Stimulated activated naive B cell treated with anti-CD40 and anti-IgM and Interleukin-4, amounts not matched to agents 10 μg/mL and 1 μg/mL and 100 μg/mL, for 72 hours (primary cell): ENCODE measurements at regions not wholly inside any gene's neighbourhood (a gene's known extent, or its start where the extent isn't known, plus 50 kb on each side); places are given as distances from the start of the nearest gene placed in this dataset.

Experiments used
- ATAC-seq, 2 donors: fragments of 150-1000 bp; cut with Tn5 transposase; replicated peaks; 2 replicates each; pipeline ENCODE4 v1.10.0; 2021; ENCODE audit warnings: moderate library complexity in 1 of 2
- DNase-seq: peaks from one replicate; pipeline ENCODE4 v3.0.0; 2021
- H3K27ac Mint-ChIP-seq: one replicate; pipeline ENCODE4 v1.8.0; 2022; ENCODE audit warnings: mild to moderate bottlenecking, mixed read lengths
- H3K27me3 Mint-ChIP-seq, 2 donors: one replicate each; pipeline ENCODE4 v1.8.0; 2022; ENCODE audit warnings: mixed read lengths in 2 of 2
- H3K36me3 Mint-ChIP-seq, 2 donors: one replicate each; pipeline ENCODE4 v1.8.0; 2022; ENCODE audit warnings: mixed read lengths in 2 of 2, mild to moderate bottlenecking in 1 of 2
- H3K4me1 Mint-ChIP-seq, 2 donors: one replicate each; pipeline ENCODE4 v1.8.0; 2022; ENCODE audit warnings: mixed read lengths in 2 of 2, mild to moderate bottlenecking in 1 of 2
- H3K4me3 Mint-ChIP-seq, 2 donors: one replicate each; pipeline ENCODE4 v1.8.0; 2022; ENCODE audit warnings: mild to moderate bottlenecking in 2 of 2, mixed read lengths in 2 of 2, moderate library complexity in 1 of 2
- H3K9me3 Mint-ChIP-seq, 2 donors: one replicate each; pipeline ENCODE4 v1.8.0; 2022; ENCODE audit warnings: mixed read lengths in 2 of 2, mild to moderate bottlenecking in 1 of 2

DNA sequence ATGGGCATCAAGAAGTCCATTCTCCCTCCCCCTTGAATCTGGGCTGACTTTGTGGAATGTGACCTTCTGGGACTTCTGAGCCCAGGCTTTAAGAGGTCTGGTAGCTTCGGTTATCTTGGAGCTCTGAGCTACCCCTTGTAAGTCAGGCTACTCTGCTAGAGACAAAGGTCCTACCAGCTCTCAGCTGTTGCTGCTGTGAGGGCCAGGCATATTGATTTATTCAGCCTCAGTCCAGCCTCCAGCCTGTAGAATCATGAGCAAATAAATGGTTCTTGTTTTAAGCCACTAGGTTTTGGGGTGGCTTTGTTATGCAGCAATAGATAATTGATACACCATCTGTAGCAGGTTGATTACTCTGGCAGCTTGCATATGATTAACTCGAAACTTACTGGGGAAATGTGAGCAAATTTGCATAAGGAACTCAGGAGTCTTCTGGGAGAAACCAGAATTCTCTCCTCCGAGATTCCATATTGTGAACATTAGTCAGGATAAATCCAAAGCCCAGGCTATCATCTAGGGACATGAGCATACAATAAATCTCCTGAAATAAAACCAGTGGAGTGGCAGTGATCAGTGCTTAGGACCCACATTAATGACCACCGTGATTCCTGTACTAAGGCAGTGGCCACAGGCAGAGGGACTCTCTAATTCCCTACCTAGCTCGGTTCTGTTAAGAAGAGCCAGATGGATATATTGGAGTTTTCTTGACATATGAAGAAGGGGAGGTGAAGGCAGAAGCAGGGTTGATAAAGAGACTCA is 336.1 kb downstream of the CDC5L start:
- Mint-ChIP-seq H3K27ac (no peak overlapping the region), H3K36me3 (no peaks in the 10 kb centered on the region), H3K27me3 (no peaks in the 10 kb centered on the region), H3K9me3 (no peaks in the 10 kb centered on the region), H3K4me3 (no peak overlapping the region), H3K4me1 (no peaks in the 10 kb centered on the region)
- ATAC-seq, result no peak
- DNase-seq, result no peak

DNA sequence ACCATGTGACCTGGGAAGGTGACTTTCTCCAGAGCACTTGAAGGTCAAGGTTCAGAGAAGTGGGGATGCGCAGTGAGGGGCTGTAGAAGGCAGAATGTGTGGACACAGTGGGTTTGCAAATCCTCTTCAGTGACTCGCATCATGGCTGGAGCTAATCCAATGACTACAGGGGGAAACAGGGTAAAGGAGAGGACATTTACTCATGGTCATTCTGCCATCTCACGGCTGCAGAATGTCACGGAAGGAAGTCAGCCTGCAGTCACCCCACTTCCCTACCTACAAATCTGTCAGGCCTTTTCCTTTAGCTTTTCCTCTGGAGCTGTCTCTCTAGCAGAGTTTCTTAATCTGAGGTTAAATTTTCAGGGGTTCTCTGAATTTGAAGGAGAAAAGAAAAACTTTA is 337.6 kb downstream of the CDC5L start:
- Mint-ChIP-seq H3K9me3 (no peaks in the 10 kb centered on the region), H3K27me3 (no peaks in the 10 kb centered on the region), H3K4me3 (no peak overlapping the region), H3K4me1 (no peaks in the 10 kb centered on the region), H3K36me3 (no peaks in the 10 kb centered on the region), H3K27ac (no peak overlapping the region)
- no peak for DNase-seq
- no peak for ATAC-seq

DNA sequence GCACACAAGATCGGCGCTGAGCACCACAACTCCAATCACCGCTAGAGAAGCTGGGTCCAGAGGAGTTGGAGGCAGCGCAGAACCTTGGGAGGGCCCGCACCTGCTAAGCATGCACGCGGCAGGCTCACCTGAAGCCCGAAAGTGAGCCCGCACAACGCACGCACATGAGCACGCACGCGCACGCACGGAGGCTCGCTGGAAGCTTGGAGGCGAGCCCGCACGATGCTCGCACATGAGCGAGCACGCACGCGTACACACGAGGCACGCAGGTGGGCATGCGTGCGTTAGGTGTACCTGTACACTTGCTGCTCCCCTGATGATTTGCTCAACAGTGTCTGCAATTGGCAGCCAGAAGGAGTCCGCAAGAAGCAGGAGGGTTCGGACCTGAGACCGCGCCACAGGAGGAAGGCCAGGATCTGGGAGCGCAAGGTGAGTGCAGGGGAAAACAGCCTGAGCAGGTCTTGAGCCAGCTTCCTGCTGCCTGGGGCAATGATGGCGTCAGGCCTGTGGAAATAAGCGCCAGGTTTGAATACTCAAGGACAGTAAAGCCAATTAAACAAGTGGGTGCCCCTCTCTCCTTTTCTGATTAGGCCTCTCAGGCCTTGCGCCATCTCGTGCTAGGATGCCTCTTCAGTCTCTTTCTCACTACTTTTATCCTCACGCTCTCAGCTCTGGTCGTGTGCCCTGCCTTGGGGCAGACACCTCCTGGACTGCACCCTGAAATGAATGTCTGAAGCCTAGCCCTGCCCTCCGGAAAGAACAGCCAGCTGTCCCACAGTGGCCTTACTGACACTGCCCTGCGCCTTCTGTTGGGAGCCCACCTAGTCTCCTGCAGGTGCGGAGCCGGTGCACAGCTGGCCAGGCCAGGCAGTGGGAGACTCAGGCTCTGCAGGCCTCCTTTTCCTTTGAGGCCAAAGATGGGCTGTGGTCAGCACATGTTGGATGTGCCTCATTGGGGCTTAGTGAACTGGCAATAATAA is 340.4 kb downstream of the CDC5L start:
- H3K4me1 Mint-ChIP-seq, result no peaks in the 10 kb centered on the region
- H3K27ac Mint-ChIP-seq, result no peak overlapping the region
- H3K4me3 Mint-ChIP-seq, result no peak overlapping the region
- DNase-seq (no peak), ATAC-seq (no peak)
- H3K27me3 Mint-ChIP-seq, result no peaks in the 10 kb centered on the region
- H3K36me3 Mint-ChIP-seq, result no peaks in the 10 kb centered on the region
- H3K9me3 Mint-ChIP-seq, result no peaks in the 10 kb centered on the region

DNA sequence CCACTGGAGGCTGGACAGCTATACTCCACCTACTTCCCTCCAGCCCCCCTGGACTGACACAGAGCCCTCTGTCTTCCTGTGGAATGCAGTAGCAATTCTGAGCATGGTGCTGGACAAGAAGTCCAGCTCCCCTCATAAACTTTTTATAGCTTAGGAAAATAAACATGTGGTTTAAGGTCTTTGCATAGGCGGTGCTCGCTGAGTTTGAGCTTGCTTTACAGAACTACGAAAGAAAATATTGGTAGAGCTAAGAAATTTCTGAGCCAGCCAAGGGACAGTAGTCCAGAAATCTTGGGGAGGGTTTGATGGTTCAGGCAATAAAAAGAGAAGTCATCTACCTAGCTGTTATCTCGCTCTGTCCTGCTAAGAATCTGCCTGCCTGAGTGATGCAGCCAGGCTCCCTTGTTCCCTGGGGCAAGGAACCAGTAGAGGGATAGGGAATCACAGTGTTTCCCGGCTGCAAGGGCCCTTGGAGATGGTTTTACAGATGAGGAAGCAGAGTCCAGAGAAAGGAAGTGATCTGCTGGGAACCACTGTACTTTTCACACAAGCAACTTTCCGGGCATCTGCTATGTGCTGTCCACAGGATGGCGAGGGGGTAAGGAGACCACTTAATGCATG is 343.4 kb downstream of the CDC5L start:
- Mint-ChIP-seq H3K4me1 (peaks cover 5 to 12% of the 10 kb centered on the region in 2 donors), H3K4me3 (no peak overlapping the region), H3K27me3 (no peaks in the 10 kb centered on the region), H3K36me3 (no peaks in the 10 kb centered on the region), H3K27ac (no peak overlapping the region), H3K9me3 (no peaks in the 10 kb centered on the region)
- no peak for ATAC-seq
- no peak for DNase-seq

DNA sequence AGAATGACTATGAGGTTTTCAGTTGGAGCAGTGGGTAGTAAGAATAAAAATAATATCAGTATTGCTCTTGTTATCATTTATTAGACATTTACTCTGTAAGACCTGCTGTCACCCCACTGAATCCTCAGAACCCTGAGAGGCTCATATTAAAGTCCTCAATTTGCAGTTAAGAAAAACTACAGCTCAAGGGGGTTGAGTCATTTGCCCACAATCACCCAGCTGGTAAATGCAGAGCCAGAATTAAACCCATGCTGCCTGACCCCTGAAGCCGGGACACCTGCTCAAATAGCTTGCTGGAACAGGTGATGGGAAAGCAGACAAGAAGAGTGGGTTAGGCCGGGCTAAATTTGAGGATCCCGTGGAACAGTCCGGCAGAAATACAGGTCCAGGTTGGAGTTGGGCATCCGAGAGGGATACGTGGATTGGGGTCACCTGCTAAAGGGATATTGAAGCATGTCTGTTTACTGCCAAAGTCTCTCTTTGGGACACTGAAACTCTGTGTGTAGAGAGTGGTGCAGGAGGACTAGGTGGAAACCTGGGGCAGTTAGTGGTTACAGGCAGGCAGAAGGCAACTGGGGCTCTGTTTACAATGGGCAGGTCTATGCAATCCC is 344.1 kb downstream of the CDC5L start:
- ATAC-seq (no peak), DNase-seq (no peak)
- H3K36me3 Mint-ChIP-seq, result no peaks in the 10 kb centered on the region
- H3K27ac Mint-ChIP-seq, result no peak overlapping the region
- H3K9me3 Mint-ChIP-seq, result no peaks in the 10 kb centered on the region
- peaks cover 8 to 14% of the 10 kb centered on the region in 2 donors for H3K4me1 Mint-ChIP-seq
- H3K27me3 Mint-ChIP-seq, result no peaks in the 10 kb centered on the region
- H3K4me3 Mint-ChIP-seq, result no peak overlapping the region

DNA sequence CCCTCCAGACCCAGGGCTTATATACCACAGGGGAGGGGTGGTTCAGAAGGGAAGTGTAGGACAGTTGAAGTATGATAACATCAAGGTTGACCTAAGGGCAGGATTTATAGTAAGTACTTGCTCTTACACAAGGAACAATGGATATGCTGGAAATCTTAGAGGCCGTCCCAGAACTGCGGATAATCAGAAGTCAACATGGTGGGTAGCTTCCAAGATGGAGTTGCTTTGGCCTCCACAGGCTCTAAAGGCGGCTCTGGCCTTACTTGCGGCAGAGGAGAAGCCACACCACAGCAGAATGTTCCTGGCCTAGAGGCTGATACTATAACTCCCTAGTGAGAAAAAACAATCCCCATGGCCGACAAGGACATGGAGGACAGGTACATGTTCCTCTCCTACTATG is 344.7 kb downstream of the CDC5L start:
- Mint-ChIP-seq H3K36me3 (no peaks in the 10 kb centered on the region), H3K4me1 (peaks cover 8 to 14% of the 10 kb centered on the region in 2 donors), H3K4me3 (no peak overlapping the region), H3K27me3 (no peaks in the 10 kb centered on the region), H3K27ac (no peak overlapping the region), H3K9me3 (no peaks in the 10 kb centered on the region)
- ATAC-seq, result no peak
- DNase-seq, result no peak

DNA sequence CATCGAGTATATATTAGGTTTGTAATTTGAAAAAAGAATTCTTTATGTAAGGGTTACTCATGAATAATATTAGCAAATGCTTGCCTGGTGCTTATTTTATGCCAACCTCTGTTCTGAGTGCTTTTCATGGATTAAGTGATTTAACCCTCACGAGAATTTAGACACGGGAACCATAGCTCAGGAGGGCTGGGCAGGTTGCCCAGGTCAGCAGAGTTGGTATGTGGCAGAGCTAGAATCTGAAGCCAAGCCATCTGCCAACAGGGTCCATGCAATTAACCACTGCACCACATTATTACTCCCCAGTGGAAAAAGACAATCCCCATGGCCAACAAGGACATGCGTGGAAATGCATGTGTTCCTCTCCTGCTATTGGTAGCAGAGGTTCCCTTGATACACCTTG is 345.6 kb downstream of the CDC5L start:
- H3K27ac Mint-ChIP-seq, result no peak overlapping the region
- no peaks in the 10 kb centered on the region for H3K27me3 Mint-ChIP-seq
- H3K9me3 Mint-ChIP-seq, result no peaks in the 10 kb centered on the region
- H3K4me1 Mint-ChIP-seq, result peaks cover 15 to 21% of the 10 kb centered on the region in 2 donors
- ATAC-seq (no peak), DNase-seq (no peak)
- H3K36me3 Mint-ChIP-seq, result no peaks in the 10 kb centered on the region
- H3K4me3 Mint-ChIP-seq, result no peak overlapping the region

DNA sequence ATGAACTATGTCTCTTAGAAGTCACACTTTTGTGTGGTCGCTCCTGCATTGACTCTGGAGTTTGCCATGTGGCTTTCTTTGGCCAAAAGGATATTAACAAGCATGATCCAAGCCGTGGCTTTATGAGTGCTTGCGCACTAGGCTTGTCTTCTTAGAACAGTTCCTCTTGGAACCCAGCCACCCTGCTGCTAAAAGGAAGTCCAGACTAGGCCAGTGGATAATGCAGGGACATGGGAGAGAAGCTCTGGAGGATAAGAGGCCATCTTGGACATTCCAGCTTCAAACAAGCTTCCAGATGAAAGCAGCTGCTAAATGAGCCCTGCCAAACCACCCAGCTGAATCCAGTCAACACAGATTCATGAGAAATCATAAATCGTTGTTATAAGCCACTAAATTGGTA is 346.4 kb downstream of the CDC5L start:
- no peak for DNase-seq

DNA sequence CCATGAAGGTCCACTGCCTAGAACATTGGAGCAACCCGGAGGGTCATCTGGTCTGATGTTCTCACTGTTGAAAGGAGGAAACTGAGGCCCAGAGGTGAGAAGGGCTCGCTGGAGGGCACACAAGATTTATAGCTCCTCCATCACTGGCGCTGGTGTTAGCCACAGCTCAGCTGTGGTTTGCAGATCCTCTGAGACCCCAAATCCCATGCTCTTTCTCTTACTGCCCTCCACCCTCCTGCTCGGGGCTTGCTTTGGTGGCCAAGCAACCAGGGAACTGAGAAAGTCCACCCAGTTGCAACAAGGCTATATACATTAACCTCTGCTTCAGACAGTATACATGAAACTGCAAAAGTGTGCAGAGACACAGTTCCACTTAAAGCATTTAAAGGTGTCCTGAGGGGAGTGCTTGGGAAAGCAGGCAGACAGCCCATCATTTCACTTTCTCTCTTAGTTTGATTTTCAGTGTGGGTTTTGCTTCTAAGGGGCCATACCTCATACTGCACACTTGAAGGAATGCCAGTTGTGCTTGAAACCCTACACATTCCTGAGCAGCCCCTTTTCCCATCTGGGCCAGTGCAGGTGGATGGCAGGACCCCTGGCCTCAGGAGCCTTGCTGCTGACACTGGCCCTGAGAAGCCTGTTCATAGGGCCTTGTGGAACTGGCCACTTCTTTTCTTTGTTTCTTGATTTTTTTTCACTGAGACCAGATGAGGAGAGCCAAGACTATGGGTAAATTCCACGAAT is 347.6 kb downstream of the CDC5L start:
- Mint-ChIP-seq H3K4me1 (peaks cover 20 to 29% of the 10 kb centered on the region in 2 donors), H3K36me3 (peaks cover 0 to 4% of the 10 kb centered on the region in 2 donors), H3K27ac (no peak overlapping the region), H3K27me3 (peaks cover 0 to 4% of the 10 kb centered on the region in 2 donors), H3K4me3 (no peak overlapping the region), H3K9me3 (no peaks in the 10 kb centered on the region)
- DNase-seq, result no peak
- ATAC-seq, result no peak

More for the DNA sequence above, 346.4 kb downstream of the CDC5L start:
- Mint-ChIP-seq H3K36me3 (peaks cover 0 to 4% of the 10 kb centered on the region in 2 donors), H3K27ac (no peak overlapping the region), H3K4me3 (no peak overlapping the region), H3K9me3 (no peaks in the 10 kb centered on the region), H3K4me1 (peaks cover 20 to 28% of the 10 kb centered on the region in 2 donors), H3K27me3 (peaks cover 0 to 4% of the 10 kb centered on the region in 2 donors)
- no peak for ATAC-seq

DNA sequence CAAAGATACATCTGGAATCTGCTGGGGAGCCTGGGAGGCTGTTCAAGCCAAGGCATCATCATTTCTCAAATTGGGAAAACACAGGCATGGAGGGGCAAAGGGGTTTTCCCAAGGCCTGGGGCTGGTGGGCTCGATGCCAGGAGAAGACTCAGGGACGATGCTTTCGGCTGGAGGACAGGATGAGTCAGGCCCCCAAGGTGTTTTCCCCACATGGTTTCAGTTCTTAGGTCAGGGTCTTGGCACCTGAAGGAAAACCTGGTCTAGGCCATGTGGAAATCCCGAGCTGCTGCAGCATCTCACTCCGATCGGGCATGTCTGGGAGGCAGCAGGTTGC is 348.1 kb downstream of the CDC5L start:
- no peak overlapping the region for H3K4me3 Mint-ChIP-seq
- H3K4me1 Mint-ChIP-seq, result peaks cover 20 to 29% of the 10 kb centered on the region in 2 donors
- no peaks in the 10 kb centered on the region for H3K9me3 Mint-ChIP-seq
- H3K27me3 Mint-ChIP-seq, result peaks cover 0 to 4% of the 10 kb centered on the region in 2 donors
- H3K27ac Mint-ChIP-seq, result no peak overlapping the region
- peak; percentile 49 to 63 for ATAC-seq
- peaks cover 0 to 4% of the 10 kb centered on the region in 2 donors for H3K36me3 Mint-ChIP-seq
- peak; percentile 38 for DNase-seq

DNA sequence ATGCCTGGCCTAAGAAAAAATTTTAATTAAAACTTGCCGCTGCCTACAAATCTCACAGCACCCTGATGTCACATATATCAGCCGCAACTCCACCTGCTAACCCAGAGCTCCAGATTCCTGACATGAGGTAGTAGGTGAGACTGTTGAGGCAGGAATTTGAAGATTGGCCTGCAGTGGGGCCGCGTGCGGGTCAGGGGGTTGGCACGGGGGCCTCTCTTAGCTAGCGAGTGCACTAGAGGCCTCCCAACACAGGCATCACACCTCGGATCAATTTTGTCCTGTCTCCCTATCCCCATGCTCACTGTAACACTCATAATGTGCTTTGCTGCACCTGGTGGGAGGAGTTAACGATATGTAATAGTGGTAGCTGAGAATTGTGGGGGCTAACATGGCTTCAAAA is 349.8 kb downstream of the CDC5L start:
- no peak overlapping the region for H3K4me3 Mint-ChIP-seq
- no peaks in the 10 kb centered on the region for H3K9me3 Mint-ChIP-seq
- DNase-seq (no peak), ATAC-seq (peak in 1 of 2 donors; percentile 2)
- peaks cover 0 to 4% of the 10 kb centered on the region in 2 donors for H3K36me3 Mint-ChIP-seq
- H3K27me3 Mint-ChIP-seq, result peaks cover 9 to 16% of the 10 kb centered on the region in 2 donors
- H3K27ac Mint-ChIP-seq, result no peak overlapping the region
- H3K4me1 Mint-ChIP-seq, result peaks cover 20 to 29% of the 10 kb centered on the region in 2 donors

DNA sequence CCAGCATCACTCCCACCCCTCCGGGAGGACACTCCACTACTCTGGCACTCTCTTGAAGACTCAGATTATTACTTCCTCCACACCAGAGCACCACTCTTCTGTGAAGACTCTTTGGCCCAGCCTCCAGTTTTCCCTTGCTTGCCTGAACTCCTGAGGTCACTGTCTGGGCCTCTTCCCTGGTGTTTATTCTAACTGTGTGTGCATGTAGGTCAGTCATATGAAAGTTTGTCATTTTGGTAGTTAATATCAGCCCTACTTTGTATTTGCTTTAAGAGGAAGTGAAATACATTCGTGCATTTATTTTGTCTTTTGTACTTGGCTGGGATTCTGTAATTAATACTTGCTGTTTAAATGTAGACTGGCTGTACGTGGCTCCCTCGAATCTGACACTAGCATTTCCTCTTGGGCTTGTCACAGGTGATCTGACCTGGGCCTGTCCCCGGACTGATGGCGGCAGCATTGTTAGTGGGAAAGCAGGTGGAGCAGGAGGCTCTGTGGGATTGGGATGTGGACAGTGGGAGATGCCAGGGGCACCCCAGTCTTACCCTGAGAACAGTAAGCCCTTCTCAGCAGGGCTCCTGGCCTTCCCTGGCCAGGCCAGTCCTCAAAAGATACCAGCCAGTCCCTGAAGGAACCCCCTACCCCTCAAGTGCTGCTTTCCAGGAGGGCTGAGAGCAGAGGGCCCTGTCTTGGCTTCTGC is 350.5 kb downstream of the CDC5L start:
- H3K27me3 Mint-ChIP-seq, result peaks cover 9 to 18% of the 10 kb centered on the region in 2 donors
- H3K4me3 Mint-ChIP-seq, result no peak overlapping the region
- DNase-seq, result no peak
- H3K4me1 Mint-ChIP-seq, result peaks cover 20 to 29% of the 10 kb centered on the region in 2 donors
- no peaks in the 10 kb centered on the region for H3K9me3 Mint-ChIP-seq
- H3K27ac Mint-ChIP-seq, result peak overlapping the region; percentile 78
- ATAC-seq, result peak; percentile 59 to 68
- H3K36me3 Mint-ChIP-seq, result peaks cover 0 to 4% of the 10 kb centered on the region in 2 donors

DNA sequence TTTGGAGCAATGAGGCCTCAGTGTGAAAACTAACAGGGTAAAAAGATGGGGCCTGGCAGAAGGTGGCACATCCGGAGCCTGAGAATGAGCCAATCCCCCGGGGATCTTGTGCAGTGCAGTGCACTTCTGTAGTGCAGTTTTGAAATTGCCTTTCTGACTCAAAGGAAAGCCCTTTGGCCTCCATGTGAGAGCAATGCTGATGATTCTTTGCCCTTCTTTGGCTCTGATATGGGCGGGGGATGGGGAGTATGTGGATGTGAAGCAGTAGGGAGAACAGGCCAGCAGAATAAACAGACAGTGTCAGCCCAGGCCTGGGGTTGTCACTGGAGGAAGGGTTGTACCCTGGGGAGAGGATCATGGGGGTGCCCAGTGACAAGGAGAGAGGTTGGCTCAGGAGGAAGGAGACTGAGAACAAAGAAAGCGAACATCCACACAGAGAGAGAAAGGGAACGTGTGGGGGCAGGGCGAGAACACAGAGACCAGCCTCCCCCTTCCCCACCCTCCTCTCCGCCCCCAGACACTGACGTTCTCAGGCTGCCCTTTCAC is 351.2 kb downstream of the CDC5L start:
- peak overlapping the region in 1 of 2 donors; percentile 5 for H3K4me3 Mint-ChIP-seq
- DNase-seq, result peak; percentile 28
- peaks cover 0 to 4% of the 10 kb centered on the region in 2 donors for H3K36me3 Mint-ChIP-seq
- H3K4me1 Mint-ChIP-seq, result peaks cover 20 to 29% of the 10 kb centered on the region in 2 donors
- H3K9me3 Mint-ChIP-seq, result no peaks in the 10 kb centered on the region
- peaks cover 9 to 19% of the 10 kb centered on the region in 2 donors for H3K27me3 Mint-ChIP-seq
- H3K27ac Mint-ChIP-seq, result peak overlapping the region; percentile 84
- peak; percentile 59 to 68 for ATAC-seq
